ENCODE measurements at regions not wholly inside any gene's neighbourhood (a gene's known extent, or its start where the extent isn't known, plus 50 kb on each side); places are given as distances from the start of the nearest gene placed in this dataset.

DNA sequence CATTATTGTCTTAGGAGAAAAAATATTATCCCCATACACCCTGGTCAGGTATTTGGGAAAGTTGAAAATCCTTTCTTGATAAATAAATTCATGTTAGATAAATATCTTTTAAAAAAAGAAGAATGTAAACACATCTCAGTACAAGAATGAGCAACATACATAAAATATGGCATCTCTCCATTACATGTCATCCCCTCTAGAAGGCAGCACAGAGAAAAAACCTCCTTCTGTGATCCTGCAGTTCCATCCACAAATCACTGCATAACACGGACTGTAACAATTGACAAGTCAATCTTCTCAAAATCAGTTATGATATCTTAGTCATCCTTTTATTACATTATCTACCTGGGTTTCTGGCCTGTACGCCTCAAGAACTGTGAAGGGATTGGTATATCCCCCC, 683.9 kb upstream of the KLHL1 start:
- no peaks in the 10 kb centered on the region for H3K36me3 ChIP-seq
- no peak overlapping the region for H3K4me3 ChIP-seq
- no peak for ATAC-seq (ENCODE audit: low FRiP score in 2 of 2)
- H3K27ac ChIP-seq, result no peak overlapping the region
- H3K27me3 ChIP-seq, result no peaks in the 10 kb centered on the region
- no peaks in the 10 kb centered on the region for H3K9me3 ChIP-seq
- WGBS, 2 donors, result 87 to 91% methylated on average over 2 of the region's 2 CpGs
- TF ChIP-seq, protein P1, sequence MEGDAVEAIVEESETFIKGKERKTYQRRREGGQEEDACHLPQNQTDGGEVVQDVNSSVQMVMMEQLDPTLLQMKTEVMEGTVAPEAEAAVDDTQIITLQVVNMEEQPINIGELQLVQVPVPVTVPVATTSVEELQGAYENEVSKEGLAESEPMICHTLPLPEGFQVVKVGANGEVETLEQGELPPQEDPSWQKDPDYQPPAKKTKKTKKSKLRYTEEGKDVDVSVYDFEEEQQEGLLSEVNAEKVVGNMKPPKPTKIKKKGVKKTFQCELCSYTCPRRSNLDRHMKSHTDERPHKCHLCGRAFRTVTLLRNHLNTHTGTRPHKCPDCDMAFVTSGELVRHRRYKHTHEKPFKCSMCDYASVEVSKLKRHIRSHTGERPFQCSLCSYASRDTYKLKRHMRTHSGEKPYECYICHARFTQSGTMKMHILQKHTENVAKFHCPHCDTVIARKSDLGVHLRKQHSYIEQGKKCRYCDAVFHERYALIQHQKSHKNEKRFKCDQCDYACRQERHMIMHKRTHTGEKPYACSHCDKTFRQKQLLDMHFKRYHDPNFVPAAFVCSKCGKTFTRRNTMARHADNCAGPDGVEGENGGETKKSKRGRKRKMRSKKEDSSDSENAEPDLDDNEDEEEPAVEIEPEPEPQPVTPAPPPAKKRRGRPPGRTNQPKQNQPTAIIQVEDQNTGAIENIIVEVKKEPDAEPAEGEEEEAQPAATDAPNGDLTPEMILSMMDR (IDR thresholded peaks at IDR 0.05), result no peak
- TF ChIP-seq POLR2A (IDR thresholded peaks at IDR 0.05) (no peak), EP300 (IDR thresholded peaks at IDR 0.05) (no peak), POLR2AphosphoS5 (IDR thresholded peaks at IDR 0.05) (no peak)
- DNase-seq, result no peak
- H3K4me1 ChIP-seq, result no peaks in the 10 kb centered on the region

DNA sequence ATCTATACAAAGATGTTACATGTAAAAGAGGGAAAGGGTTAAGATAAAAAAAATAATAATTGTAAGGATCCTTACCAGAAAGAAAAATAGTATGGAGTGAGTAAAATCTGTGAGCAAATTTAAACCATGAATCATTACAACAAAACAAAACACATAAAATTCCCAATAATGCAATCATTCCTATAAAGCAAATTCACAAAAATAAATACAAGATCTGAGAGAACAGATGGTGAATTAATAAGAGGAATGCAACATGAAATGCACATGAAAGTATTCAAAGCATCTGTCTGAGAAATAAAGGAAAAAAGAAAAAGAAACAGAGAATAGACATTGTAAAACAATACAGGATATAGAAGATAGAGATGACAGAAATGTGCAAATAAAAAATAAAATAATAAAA, 681.5 kb upstream of the KLHL1 start:
- Histone ChIP-seq H3K36me3 (no peaks in the 10 kb centered on the region), H3K4me3 (no peak overlapping the region), H3K27ac (no peak overlapping the region), H3K4me1 (no peaks in the 10 kb centered on the region), H3K9me3 (no peaks in the 10 kb centered on the region), H3K27me3 (no peaks in the 10 kb centered on the region)
- DNase-seq (no peak), ATAC-seq (ENCODE audit: low FRiP score in 2 of 2) (no peak)
- TF ChIP-seq EP300 (IDR thresholded peaks at IDR 0.05), result no peak
- TF ChIP-seq, protein P1 (IDR thresholded peaks at IDR 0.05), result no peak
- TF ChIP-seq POLR2A (IDR thresholded peaks at IDR 0.05), result no peak
- no peak for TF ChIP-seq POLR2AphosphoS5 (IDR thresholded peaks at IDR 0.05)

DNA sequence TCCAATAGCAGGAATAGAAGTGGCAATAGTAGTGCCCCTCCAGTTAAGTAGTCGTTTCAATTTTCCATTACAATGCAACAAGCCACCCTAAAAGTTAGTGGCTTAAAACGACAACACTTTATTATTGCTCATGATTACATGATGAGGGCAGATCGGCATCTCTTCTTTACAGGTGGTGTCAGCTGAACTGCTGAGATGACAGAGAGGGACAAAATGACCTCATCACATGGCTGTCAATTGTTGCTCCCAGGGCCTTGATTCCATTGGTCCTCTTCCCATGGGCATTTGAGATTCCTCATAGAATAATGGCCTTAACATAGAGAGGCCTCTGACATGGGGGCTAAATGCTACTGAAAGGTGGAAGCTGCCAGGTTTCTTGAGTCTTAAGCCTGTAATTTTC, 679.8 kb upstream of the KLHL1 start:
- no peaks in the 10 kb centered on the region for H3K9me3 ChIP-seq
- DNase-seq, result no peak
- no peak overlapping the region for H3K4me3 ChIP-seq
- TF ChIP-seq POLR2AphosphoS5 (IDR thresholded peaks at IDR 0.05), result no peak
- no peak for TF ChIP-seq POLR2A (IDR thresholded peaks at IDR 0.05)
- TF ChIP-seq, protein P1 (IDR thresholded peaks at IDR 0.05), result no peak
- no peak overlapping the region for H3K27ac ChIP-seq
- H3K27me3 ChIP-seq, result no peaks in the 10 kb centered on the region
- H3K36me3 ChIP-seq, result no peaks in the 10 kb centered on the region
- no peaks in the 10 kb centered on the region for H3K4me1 ChIP-seq
- WGBS, 2 donors, result 78 to 81% methylated on average over 3 of the region's 3 CpGs
- no peak for ATAC-seq (ENCODE audit: low FRiP score in 2 of 2)

DNA sequence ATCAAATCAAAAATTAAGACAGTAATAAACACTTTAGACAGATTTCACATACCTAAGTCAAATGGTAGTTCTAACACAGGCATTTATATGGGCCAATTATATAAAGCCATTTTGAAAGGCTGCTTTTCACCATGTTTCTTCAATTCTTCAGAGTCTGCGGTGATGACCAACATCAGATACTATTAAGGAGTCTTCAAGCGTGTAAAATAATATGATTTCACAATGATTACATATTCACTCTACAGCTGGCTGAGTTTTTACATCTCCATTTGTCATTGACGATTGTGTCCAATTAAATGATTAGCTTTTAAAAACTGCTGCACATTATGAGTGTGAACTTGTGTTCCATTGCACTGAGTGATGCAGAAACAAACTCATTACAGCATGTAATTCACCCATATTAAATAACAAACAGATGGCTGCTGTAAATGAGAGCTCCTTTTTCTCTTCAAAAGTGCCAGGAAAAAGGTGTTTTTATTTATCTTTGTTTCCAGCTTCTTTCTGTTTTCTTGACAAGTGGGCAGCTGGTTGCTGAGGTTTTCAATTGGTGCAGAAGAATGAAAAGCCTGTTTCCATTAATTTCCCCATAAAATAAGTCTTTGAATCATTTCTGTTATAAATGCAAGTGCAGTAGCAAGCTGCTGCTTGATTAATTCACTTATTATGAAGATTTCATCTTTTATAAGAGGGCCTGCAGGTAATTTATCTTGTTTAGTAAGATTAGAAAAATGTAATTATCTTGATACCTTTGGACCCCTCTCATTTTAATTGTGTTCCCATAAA, 676.1 kb upstream of the KLHL1 start:
- Histone ChIP-seq H3K4me1 (no peaks in the 10 kb centered on the region), H3K9me3 (no peaks in the 10 kb centered on the region), H3K36me3 (no peaks in the 10 kb centered on the region), H3K27ac (no peak overlapping the region), H3K4me3 (no peak overlapping the region), H3K27me3 (no peaks in the 10 kb centered on the region)
- ATAC-seq (ENCODE audit: low FRiP score in 2 of 2) (no peak), DNase-seq (no peak)
- 85 to 86% methylated on average over 3 of the region's 3 CpGs for WGBS, 2 donors
- TF ChIP-seq, protein P1 (IDR thresholded peaks at IDR 0.05), result no peak
- no peak for TF ChIP-seq EP300 (IDR thresholded peaks at IDR 0.05)
- TF ChIP-seq POLR2A (IDR thresholded peaks at IDR 0.05), result no peak
- no peak for TF ChIP-seq POLR2AphosphoS5 (IDR thresholded peaks at IDR 0.05)

DNA sequence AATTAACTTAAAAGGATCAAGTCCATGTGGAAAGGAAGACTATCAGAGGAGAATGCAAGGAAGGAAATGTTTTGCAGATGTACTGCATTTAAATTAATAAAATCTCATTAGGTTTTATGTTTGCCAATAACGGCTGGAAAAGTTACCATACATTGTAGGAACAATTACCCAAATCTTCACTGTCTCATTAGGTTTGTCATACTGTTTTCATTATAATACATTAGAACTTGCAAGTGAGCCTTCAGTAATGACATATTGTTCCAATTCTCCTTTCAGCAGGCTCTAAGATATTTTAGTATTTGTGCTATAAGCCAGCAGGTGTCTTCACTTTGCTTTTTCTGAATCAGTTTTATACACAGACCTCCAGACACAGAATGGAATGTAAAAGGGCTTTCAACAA, 661.6 kb upstream of the KLHL1 start:
- H3K9me3 ChIP-seq, result no peaks in the 10 kb centered on the region
- no peaks in the 10 kb centered on the region for H3K36me3 ChIP-seq
- H3K4me3 ChIP-seq, result no peak overlapping the region
- no peaks in the 10 kb centered on the region for H3K4me1 ChIP-seq
- no peak overlapping the region for H3K27ac ChIP-seq
- no peak for TF ChIP-seq POLR2A (IDR thresholded peaks at IDR 0.05)
- TF ChIP-seq, protein P1 (IDR thresholded peaks at IDR 0.05), result no peak
- no peak for TF ChIP-seq EP300 (IDR thresholded peaks at IDR 0.05)
- no peak for TF ChIP-seq POLR2AphosphoS5 (IDR thresholded peaks at IDR 0.05)
- DNase-seq (no peak), ATAC-seq (ENCODE audit: low FRiP score in 2 of 2) (no peak)
- no peaks in the 10 kb centered on the region for H3K27me3 ChIP-seq
- WGBS, 2 donors, result 45 to 53% methylated on average over 1 of the region's 1 CpG
